Neural crest cell (in vitro differentiated cells): ENCODE measurements at regions not wholly inside any gene's neighbourhood (a gene's known extent, or its start where the extent isn't known, plus 50 kb on each side); places are given as distances from the start of the nearest gene placed in this dataset.

Experiments used
- DNase-seq: peaks from one replicate; pipeline ENCODE4 v3.0.0; 2021; ENCODE audit warnings: low read depth, mixed read lengths, low spot score
- H3K27ac Mint-ChIP-seq: one replicate; pipeline ENCODE4 v1.8.0; 2021; ENCODE audit warnings: mild to moderate bottlenecking, mixed read lengths; ENCODE audit not compliant: unreplicated experiment
- H3K27me3 Mint-ChIP-seq: 2 replicates; pipeline ENCODE4 v1.8.0; 2021; ENCODE audit warnings: low read depth, mild to moderate bottlenecking, mixed read lengths
- H3K36me3 Mint-ChIP-seq: 2 replicates; pipeline ENCODE4 v1.8.0; 2021; ENCODE audit warnings: low read depth, mild to moderate bottlenecking, mixed read lengths
- H3K4me1 Mint-ChIP-seq: 2 replicates; pipeline ENCODE4 v1.8.0; 2021; ENCODE audit warnings: mixed read lengths
- H3K4me3 Mint-ChIP-seq: one replicate; pipeline ENCODE4 v1.8.0; 2021; ENCODE audit warnings: mild to moderate bottlenecking, mixed read lengths
- H3K9me3 Mint-ChIP-seq: 2 replicates; pipeline ENCODE4 v1.8.0; 2021; ENCODE audit warnings: mixed read lengths
- TF ChIP-seq, protein P1 (sequence below): fragments of 200-600 bp; sonication (generic); conservative IDR thresholded peaks from 2 replicates; pipeline ENCODE4 v1.5.0; 2021; ENCODE audit warnings: antibody characterized with exemption, mild to moderate bottlenecking

DNA sequence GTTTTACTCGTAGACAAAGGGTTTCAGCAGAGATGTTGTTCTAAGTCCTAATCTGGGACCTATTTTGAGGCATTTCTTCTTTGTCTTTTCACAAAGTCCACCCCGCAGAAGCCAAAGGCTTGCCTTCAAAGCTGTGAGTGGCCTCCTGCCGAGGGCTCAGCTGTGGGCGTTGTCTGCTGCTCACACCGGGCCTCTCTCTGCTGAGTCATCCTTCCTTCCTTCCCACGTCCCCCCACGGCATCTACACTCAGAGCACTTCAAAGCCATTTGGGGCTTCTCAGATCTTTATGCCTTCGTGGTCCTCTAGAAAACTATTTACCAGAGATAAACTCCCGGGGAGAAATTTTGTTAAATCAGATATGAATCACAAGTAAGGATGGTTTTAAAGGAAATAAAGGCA lies 115.9 kb upstream of the TMPO start:
- H3K9me3 Mint-ChIP-seq: peaks cover 3% of the 10 kb centered on the region
- H3K27me3 Mint-ChIP-seq: no peaks in the 10 kb centered on the region
- TF ChIP-seq, protein P1, sequence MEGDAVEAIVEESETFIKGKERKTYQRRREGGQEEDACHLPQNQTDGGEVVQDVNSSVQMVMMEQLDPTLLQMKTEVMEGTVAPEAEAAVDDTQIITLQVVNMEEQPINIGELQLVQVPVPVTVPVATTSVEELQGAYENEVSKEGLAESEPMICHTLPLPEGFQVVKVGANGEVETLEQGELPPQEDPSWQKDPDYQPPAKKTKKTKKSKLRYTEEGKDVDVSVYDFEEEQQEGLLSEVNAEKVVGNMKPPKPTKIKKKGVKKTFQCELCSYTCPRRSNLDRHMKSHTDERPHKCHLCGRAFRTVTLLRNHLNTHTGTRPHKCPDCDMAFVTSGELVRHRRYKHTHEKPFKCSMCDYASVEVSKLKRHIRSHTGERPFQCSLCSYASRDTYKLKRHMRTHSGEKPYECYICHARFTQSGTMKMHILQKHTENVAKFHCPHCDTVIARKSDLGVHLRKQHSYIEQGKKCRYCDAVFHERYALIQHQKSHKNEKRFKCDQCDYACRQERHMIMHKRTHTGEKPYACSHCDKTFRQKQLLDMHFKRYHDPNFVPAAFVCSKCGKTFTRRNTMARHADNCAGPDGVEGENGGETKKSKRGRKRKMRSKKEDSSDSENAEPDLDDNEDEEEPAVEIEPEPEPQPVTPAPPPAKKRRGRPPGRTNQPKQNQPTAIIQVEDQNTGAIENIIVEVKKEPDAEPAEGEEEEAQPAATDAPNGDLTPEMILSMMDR: no peak
- peaks cover 56% of the 10 kb centered on the region for H3K4me1 Mint-ChIP-seq
- DNase-seq: no peak
- H3K4me3 Mint-ChIP-seq: no peak overlapping the region
- H3K27ac Mint-ChIP-seq: peak overlapping the region; percentile 84
- no peaks in the 10 kb centered on the region for H3K36me3 Mint-ChIP-seq

DNA sequence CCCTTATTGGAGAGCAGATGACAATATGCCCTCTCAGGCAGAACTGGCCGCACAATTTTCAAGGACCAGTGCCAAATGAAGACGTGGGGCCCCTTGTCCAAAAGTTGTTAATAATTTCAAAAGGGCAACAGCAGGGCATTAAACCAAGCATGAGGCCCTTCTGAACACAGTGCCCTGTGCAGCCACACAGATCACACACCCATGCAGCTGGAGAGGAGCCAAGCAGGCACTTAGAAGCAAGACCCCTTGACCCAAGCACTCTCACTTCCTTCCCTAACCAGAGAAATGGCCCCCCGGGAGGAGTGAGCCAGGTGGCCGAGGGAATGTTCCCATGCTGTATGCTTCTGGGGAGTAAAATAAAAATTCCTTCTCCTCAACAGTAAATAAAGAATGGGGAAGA lies 114.0 kb upstream of the TMPO start:
- H3K36me3 Mint-ChIP-seq: no peaks in the 10 kb centered on the region
- TF ChIP-seq, protein P1: no peak
- no peak overlapping the region for H3K4me3 Mint-ChIP-seq
- H3K27ac Mint-ChIP-seq: no peak overlapping the region
- H3K9me3 Mint-ChIP-seq: peaks cover 6% of the 10 kb centered on the region
- peaks cover 65% of the 10 kb centered on the region for H3K4me1 Mint-ChIP-seq
- no peak for DNase-seq
- H3K27me3 Mint-ChIP-seq: no peaks in the 10 kb centered on the region

DNA sequence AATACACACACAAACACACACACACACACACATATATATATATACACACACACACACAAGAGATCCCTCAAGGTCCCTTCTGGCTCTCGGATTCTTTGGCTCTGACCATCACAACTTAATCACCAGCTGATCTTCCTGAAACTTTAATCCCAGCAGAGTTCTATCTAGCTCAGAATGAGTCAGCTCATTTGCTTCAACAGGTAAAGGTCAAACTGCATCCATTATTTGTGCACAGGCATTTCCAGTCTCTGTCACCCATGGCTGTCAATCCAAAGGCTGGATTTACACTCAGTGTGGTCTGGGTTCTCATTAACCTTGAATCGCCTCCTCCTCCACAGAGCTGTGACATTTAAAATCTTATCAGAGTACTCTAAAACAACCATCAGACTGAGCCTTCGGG lies 113.3 kb upstream of the TMPO start:
- peaks cover 7% of the 10 kb centered on the region for H3K9me3 Mint-ChIP-seq
- H3K4me1 Mint-ChIP-seq: peaks cover 65% of the 10 kb centered on the region
- no peak overlapping the region for H3K27ac Mint-ChIP-seq
- H3K36me3 Mint-ChIP-seq: no peaks in the 10 kb centered on the region
- no peaks in the 10 kb centered on the region for H3K27me3 Mint-ChIP-seq
- H3K4me3 Mint-ChIP-seq: no peak overlapping the region
- DNase-seq: no peak
- TF ChIP-seq, protein P1: no peak

DNA sequence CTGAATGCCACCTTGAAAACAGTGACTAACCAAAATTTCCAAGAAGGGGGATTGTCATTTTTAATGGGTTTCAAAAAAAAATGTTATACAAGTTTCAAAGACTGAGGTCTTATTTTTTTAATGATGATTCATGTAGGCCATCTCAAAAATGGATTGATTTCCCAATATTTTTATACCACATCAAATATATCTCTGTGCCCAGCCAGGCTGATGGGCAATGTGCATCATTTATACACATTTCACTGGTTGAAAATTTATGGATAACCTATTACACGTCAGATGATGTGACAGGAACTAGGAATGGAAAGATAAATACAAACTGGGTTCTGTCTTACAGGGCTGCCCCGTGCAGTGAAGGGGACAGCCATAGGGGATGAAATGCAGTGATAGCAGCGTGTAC lies 112.7 kb upstream of the TMPO start:
- TF ChIP-seq, protein P1: no peak
- no peak for DNase-seq
- H3K4me3 Mint-ChIP-seq: no peak overlapping the region
- no peaks in the 10 kb centered on the region for H3K36me3 Mint-ChIP-seq
- peaks cover 59% of the 10 kb centered on the region for H3K4me1 Mint-ChIP-seq
- H3K27ac Mint-ChIP-seq: no peak overlapping the region
- no peaks in the 10 kb centered on the region for H3K27me3 Mint-ChIP-seq
- peaks cover 7% of the 10 kb centered on the region for H3K9me3 Mint-ChIP-seq

DNA sequence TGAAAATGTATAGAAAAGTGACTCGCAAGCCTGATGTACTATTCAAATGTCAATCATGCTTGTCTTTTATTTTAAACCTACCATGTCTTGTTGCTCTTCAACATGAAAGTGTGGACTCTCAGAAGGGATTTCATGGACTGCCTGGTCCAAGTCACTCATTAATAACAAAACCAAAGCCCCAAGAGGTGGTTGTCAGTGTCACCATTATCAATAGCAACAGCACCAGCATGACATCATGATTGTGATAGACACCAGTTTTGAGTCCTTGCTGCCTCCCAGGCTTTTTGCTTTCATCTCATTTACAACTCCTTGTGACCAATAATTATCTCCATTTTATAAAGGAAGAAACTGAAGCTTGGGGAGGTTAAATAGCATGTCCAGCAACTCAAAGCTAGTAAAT lies 112.0 kb upstream of the TMPO start:
- TF ChIP-seq, protein P1: no peak
- H3K27ac Mint-ChIP-seq: no peak overlapping the region
- H3K4me3 Mint-ChIP-seq: no peak overlapping the region
- peaks cover under 1% of the 10 kb centered on the region for H3K36me3 Mint-ChIP-seq
- peaks cover 7% of the 10 kb centered on the region for H3K9me3 Mint-ChIP-seq
- H3K4me1 Mint-ChIP-seq: peaks cover 58% of the 10 kb centered on the region
- DNase-seq: no peak
- H3K27me3 Mint-ChIP-seq: no peaks in the 10 kb centered on the region

DNA sequence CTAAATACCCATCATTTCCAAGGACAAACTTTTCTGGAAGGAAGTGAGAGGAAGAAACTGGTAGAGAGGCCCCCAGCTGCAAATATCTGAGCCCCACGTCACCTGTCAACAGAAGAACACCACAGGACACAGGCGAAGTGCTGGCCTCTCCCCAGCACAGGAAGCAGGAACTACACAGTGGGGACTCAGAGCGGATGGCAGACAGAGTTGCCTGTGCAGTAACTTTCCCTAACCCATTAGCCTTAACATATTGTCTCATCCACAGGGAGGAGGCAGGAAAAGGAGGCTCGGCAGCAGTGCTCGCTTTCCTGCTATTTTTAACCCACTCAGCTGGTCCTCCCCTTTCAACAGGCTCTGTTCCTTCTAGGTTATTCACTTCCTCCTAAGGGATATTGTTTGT lies 111.5 kb upstream of the TMPO start:
- peaks cover 56% of the 10 kb centered on the region for H3K4me1 Mint-ChIP-seq
- H3K4me3 Mint-ChIP-seq: no peak overlapping the region
- no peaks in the 10 kb centered on the region for H3K27me3 Mint-ChIP-seq
- peaks cover 7% of the 10 kb centered on the region for H3K9me3 Mint-ChIP-seq
- H3K27ac Mint-ChIP-seq: peak overlapping the region; percentile 14
- peaks cover 4% of the 10 kb centered on the region for H3K36me3 Mint-ChIP-seq
- DNase-seq: no peak
- TF ChIP-seq, protein P1: no peak
